ENCODE measurements at regions not wholly inside any gene's neighbourhood (a gene's known extent, or its start where the extent isn't known, plus 50 kb on each side); places are given as distances from the start of the nearest gene placed in this dataset.

DNA sequence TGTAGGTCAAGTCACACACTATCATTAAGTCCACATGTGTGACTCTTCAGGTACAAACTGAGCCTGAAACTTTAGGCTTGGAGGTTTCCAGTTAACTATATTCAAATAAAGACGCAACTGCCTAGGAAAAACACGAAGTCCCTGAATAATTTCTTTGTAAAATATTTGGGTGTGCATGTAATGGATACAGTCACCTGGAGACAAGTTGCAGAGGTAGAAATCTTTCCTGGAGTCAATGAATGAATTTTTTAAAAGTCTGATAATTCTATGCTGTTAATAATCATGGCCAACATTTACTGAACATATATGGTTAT, 132.7 kb downstream of the MTX3 start:
- TF ChIP-seq, protein P1, sequence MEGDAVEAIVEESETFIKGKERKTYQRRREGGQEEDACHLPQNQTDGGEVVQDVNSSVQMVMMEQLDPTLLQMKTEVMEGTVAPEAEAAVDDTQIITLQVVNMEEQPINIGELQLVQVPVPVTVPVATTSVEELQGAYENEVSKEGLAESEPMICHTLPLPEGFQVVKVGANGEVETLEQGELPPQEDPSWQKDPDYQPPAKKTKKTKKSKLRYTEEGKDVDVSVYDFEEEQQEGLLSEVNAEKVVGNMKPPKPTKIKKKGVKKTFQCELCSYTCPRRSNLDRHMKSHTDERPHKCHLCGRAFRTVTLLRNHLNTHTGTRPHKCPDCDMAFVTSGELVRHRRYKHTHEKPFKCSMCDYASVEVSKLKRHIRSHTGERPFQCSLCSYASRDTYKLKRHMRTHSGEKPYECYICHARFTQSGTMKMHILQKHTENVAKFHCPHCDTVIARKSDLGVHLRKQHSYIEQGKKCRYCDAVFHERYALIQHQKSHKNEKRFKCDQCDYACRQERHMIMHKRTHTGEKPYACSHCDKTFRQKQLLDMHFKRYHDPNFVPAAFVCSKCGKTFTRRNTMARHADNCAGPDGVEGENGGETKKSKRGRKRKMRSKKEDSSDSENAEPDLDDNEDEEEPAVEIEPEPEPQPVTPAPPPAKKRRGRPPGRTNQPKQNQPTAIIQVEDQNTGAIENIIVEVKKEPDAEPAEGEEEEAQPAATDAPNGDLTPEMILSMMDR (IDR thresholded peaks at IDR 0.05) = no peak
- TF ChIP-seq POLR2AphosphoS5 (IDR thresholded peaks at IDR 0.05; ENCODE audit: insufficient read depth in 1 of 2, low read depth in 1 of 2) = no peak
- no peak for TF ChIP-seq POLR2A (IDR thresholded peaks at IDR 0.05)

Data from vagina (tissue), 2 donors.